Fibroblast of upper back skin (primary cell): ENCODE measurements at regions not wholly inside any gene's neighbourhood (a gene's known extent, or its start where the extent isn't known, plus 50 kb on each side); places are given as distances from the start of the nearest gene placed in this dataset.
A peak's percentile ranks its signal among the peaks of the same experiment; 100 is the strongest.
"Not testable (repeated sequence)": the region's sequence is repeated elsewhere in the genome, so short reads cannot be mapped to it uniquely, and the experiment has no call there.

ENCODE experiments used
- DNase-seq: peaks from one replicate; pipeline ENCODE4 v3.0.0-alpha.2; 2013

GRCh38 chr3:158026236-158026635 is 80.0 kb downstream of the SHOX2 start:
- no peak for DNase-seq

- DNase-seq, result not testable (repeated sequence)
These were observed 86.3 kb downstream of the SHOX2 start for GRCh38 chr3:158019897-158020296.

GRCh38 chr3:158018462-158018861 is 87.8 kb downstream of the SHOX2 start:
- DNase-seq, result no peak

GRCh38 chr3:158012901-158013300 is 93.3 kb downstream of the SHOX2 start:
- no peak for DNase-seq

- DNase-seq, result no peak
These were observed 100.7 kb downstream of the SHOX2 start for GRCh38 chr3:158005391-158006100.

GRCh38 chr3:157999246-157999645 is 107.0 kb downstream of the SHOX2 start:
- DNase-seq, result no peak

- DNase-seq, result peak; percentile 35
These were observed 123.9 kb downstream of the SHOX2 start for GRCh38 chr3:157982359-157982758.

GRCh38 chr3:157981819-157982218 is 124.4 kb downstream of the SHOX2 start:
- DNase-seq, result peak; percentile 48

- DNase-seq, result no peak
These were observed 127.2 kb downstream of the SHOX2 start for GRCh38 chr3:157979022-157979421.

- DNase-seq, result no peak
These were observed 144.6 kb downstream of the SHOX2 start for GRCh38 chr3:157961665-157962064.

GRCh38 chr3:157958457-157958856 is 147.8 kb downstream of the SHOX2 start:
- DNase-seq, result no peak

- no peak for DNase-seq
These were observed 149.4 kb downstream of the SHOX2 start for GRCh38 chr3:157956850-157957249.

- no peak for DNase-seq
These were observed 150.0 kb downstream of the SHOX2 start for GRCh38 chr3:157956176-157956575.

GRCh38 chr3:157953565-157953964 is 152.7 kb downstream of the SHOX2 start:
- DNase-seq, result no peak

- DNase-seq, result no peak
These were observed 157.4 kb downstream of the SHOX2 start for GRCh38 chr3:157948605-157949383.

GRCh38 chr3:157939166-157939565 is 167.1 kb downstream of the SHOX2 start:
- DNase-seq, result no peak

- peak; percentile 86 for DNase-seq
These were observed 168.0 kb downstream of the SHOX2 start for GRCh38 chr3:157938154-157938779.

- DNase-seq, result no peak
These were observed 174.7 kb downstream of the SHOX2 start for GRCh38 chr3:157931517-157931916.

- DNase-seq, result no peak
These were observed 176.0 kb downstream of the SHOX2 start for GRCh38 chr3:157930000-157930780.

- DNase-seq, result no peak
These were observed 179.4 kb downstream of the SHOX2 start for GRCh38 chr3:157926822-157927221.

- DNase-seq, result no peak
These were observed 183.6 kb downstream of the SHOX2 start for GRCh38 chr3:157922614-157923013.

- DNase-seq, result no peak
These were observed 184.4 kb downstream of the SHOX2 start for GRCh38 chr3:157921811-157922210.
